GM19372 (cell line): ENCODE measurements at regions not wholly inside any gene's neighbourhood (a gene's known extent, or its start where the extent isn't known, plus 50 kb on each side); places are given as distances from the start of the nearest gene placed in this dataset.
"Not testable (repeated sequence)": the region's sequence is repeated elsewhere in the genome, so short reads cannot be mapped to it uniquely, and the experiment has no call there.

ENCODE experiments used
- ATAC-seq: cut with Tn5 transposase; IDR thresholded peaks from one replicate; pipeline ENCODE4 v1.9.1; 2021; ENCODE audit warnings: mild to moderate bottlenecking, low read depth, moderate library complexity; ENCODE audit not compliant: unreplicated experiment

- ATAC-seq: no peak
Observed at GRCh38 chr18:73381016-73381698, 513.4 kb upstream of the NETO1 start.

DNA sequence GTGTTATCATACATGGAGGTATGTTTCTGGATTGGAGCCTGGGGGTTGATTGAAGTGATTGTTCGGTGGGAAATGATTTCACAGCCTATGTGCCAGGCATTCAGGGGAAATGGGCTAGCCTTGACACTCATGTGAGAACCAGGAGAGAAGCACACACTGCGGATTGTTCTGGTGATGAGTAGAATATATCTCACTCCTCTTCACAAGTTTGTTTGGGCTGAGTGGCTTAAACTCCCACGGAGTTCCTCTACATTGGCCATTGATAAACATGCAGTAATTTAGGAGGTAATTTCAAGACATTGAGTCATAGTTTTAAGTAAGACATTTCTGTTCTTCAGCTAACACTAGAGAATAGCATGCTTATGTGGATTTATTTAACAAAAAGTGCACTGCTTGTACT lies 498.9 kb upstream of the NETO1 start:
- ATAC-seq: no peak

DNA sequence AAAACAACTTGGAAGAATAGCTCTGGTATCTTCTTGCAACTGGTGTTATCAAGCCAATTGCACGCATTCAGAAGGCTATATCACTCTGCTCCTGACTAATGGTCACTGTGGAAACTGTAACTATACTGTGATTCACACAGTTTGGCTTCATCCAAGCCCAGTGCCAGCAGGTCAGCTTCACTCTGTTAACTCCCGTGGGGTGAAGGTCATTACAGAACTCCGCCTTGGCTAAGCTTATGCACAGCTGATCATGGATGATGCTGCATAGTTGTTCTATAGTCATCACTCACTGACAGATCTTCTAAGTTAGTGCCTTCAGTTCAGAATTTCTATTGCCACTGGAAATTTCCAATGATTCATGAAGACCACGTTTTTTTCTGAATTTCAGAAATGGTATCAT lies 497.2 kb upstream of the NETO1 start:
- no peak for ATAC-seq

DNA sequence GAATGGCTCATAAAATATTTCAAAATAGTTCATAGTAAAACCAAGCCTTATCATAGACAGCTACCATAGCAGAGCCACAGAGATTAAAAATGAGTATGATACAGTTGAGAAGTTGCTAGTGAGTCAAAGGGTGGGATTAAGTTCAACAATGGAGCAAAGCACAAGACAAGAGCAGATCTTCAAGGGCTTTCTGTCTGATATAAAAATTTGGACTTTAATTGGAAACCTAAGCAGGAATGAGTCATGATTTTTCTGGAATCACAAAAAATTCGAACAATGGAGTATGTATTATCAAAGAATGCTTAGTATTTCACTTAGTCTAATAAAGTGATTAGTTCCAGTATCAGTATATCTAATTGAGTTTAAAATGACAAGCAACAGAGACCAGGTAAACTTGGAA lies 487.3 kb upstream of the NETO1 start:
- no peak for ATAC-seq

GRCh38 chr18:73352546-73352945 lies 484.8 kb upstream of the NETO1 start:
- ATAC-seq: no peak

- ATAC-seq: no peak
Observed at GRCh38 chr18:73340135-73340977, 472.6 kb upstream of the NETO1 start.

- ATAC-seq: no peak
Observed at GRCh38 chr18:73331212-73331772, 463.5 kb upstream of the NETO1 start.

- not testable (repeated sequence) for ATAC-seq
Observed at GRCh38 chr18:73330106-73330505, 462.3 kb upstream of the NETO1 start.

- ATAC-seq: not testable (repeated sequence)
Observed at GRCh38 chr18:73324187-73324831, 456.5 kb upstream of the NETO1 start.

GRCh38 chr18:73318739-73319479 lies 451.1 kb upstream of the NETO1 start:
- ATAC-seq: no peak

- ATAC-seq: no peak
Observed at GRCh38 chr18:73316513-73316912, 448.7 kb upstream of the NETO1 start.

DNA sequence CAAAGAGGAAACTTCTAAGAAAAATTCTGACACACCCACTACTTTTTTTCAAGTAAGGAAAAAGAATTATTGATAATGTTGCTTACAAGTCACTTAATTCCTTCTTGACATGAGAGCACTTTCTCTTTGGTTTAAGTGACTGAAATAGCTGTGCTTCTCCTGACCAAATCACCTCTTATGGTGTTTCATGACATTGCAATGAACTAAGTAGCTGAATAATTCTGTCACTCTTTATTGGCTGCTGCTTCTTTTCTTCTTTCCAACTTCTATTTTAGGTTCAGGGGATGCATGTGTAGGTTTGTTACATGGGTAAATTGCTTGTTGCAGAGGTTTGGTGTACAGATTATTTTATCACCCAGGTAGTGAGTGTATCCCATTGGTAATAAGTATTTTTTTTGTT lies 447.6 kb upstream of the NETO1 start:
- ATAC-seq: no peak

DNA sequence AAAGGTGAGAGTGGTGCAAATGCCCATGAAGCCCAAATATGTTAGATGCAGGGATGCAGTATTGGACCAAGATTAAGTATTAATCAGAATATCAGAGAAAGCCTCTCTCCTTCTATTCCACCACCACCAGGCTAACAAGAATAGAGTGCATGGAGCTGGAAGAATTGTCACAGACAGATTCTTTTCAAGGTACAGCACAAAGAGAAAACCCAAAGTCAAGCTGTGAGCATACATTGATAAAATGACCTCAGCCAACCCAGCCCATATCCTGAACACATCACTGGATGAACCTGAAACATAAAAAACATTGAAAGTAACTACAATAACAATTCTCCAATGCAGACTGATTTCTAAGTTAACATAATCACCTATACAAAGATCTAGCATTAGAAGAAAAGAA lies 445.7 kb upstream of the NETO1 start:
- no peak for ATAC-seq

GRCh38 chr18:73296686-73297085 lies 428.9 kb upstream of the NETO1 start:
- no peak for ATAC-seq

GRCh38 chr18:73292156-73292555 lies 424.4 kb upstream of the NETO1 start:
- ATAC-seq: no peak

- no peak for ATAC-seq
Observed at GRCh38 chr18:73288813-73289212, 421.0 kb upstream of the NETO1 start.

DNA sequence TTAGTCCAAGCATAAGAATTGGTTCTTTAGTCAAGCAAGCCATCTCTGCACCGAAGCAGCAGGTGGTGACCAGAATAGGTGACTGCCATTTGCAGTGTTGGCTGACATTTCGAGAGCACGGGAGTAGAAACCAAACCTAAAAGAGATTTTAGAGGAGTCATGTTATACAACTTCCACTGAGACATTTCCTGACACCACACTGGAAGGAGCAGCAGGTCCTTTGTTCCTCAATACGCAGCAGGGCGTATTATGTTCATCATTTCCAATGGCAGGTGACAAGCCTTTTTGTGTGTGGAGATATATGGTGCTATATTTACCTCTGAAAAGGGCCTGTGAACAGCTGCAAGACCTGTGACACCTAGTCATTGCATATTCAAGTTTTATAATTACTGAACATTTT lies 418.8 kb upstream of the NETO1 start:
- ATAC-seq: no peak

GRCh38 chr18:73283788-73284187 lies 416.0 kb upstream of the NETO1 start:
- no peak for ATAC-seq

- no peak for ATAC-seq
Observed at GRCh38 chr18:73283032-73283431, 415.2 kb upstream of the NETO1 start.

GRCh38 chr18:73279498-73279897 lies 411.7 kb upstream of the NETO1 start:
- ATAC-seq: no peak
